GM23338 (cell line): ENCODE measurements at regions not wholly inside any gene's neighbourhood (a gene's known extent, or its start where the extent isn't known, plus 50 kb on each side); places are given as distances from the start of the nearest gene placed in this dataset.

Source experiments
- ATAC-seq: fragments of 200-7000 bp; cut with Tn5 transposase; 3 replicates; pipeline ENCODE4 v1.9.1; 2020
- DNase-seq: peaks from one replicate; pipeline ENCODE4 v3.0.0-alpha.2; 2015; ENCODE audit warnings: low spot score
- H2AFZ ChIP-seq: fragments of 200-600 bp; sonication (generic); 2 replicates; pipeline ENCODE4 v1.8.0; 2016; ENCODE audit warnings: antibody characterized with exemption, mild to moderate bottlenecking, moderate library complexity
- H3F3A ChIP-seq: fragments of 200-600 bp; sonication (generic); replicated peaks from 2 replicates; pipeline ENCODE4 v1.8.0; 2017; ENCODE audit warnings: antibody characterized with exemption, mixed run types, low read depth
- H3K27ac ChIP-seq: fragments of 200-600 bp; sonication (generic); 2 replicates; pipeline ENCODE4 v1.6.1; 2016; ENCODE audit warnings: low read depth
- H3K27me3 ChIP-seq: fragments of 200-600 bp; sonication (generic); 2 replicates; pipeline ENCODE4 v1.8.0; 2016; ENCODE audit warnings: mild to moderate bottlenecking, mixed run types, moderate library complexity; ENCODE audit not compliant: insufficient read depth
- H3K36me3 ChIP-seq: fragments of 200-600 bp; sonication (generic); 2 replicates; pipeline ENCODE4 v1.8.0; 2016; ENCODE audit warnings: mild to moderate bottlenecking; ENCODE audit not compliant: insufficient read depth
- H3K4me1 ChIP-seq: fragments of 200-600 bp; sonication (generic); 2 replicates; pipeline ENCODE4 v1.8.0; 2016; ENCODE audit warnings: mild to moderate bottlenecking, moderate library complexity; ENCODE audit not compliant: insufficient read depth
- H3K4me2 ChIP-seq: fragments of 200-600 bp; sonication (generic); 2 replicates; pipeline ENCODE4 v1.7.1; 2017; ENCODE audit warnings: mixed run types
- H3K4me3 ChIP-seq: fragments of 200-600 bp; sonication (generic); 2 replicates; pipeline ENCODE4 v1.6.1; 2016; ENCODE audit warnings: mixed run types
- H3K79me2 ChIP-seq: fragments of 200-600 bp; sonication (generic); replicated peaks from 2 replicates; pipeline ENCODE4 v1.8.0; 2017; ENCODE audit warnings: mild to moderate bottlenecking; ENCODE audit not compliant: insufficient read depth
- H3K9me2 ChIP-seq: fragments of 200-600 bp; sonication (generic); 2 replicates; pipeline ENCODE4 v1.8.0; 2017; ENCODE audit not compliant: insufficient read depth
- H4K20me1 ChIP-seq: fragments of 200-600 bp; sonication (generic); replicated peaks from 2 replicates; pipeline ENCODE4 v1.8.0; 2017; ENCODE audit warnings: mild to moderate bottlenecking; ENCODE audit not compliant: insufficient read depth
- H3K27ac Mint-ChIP-seq: 2 replicates; pipeline ENCODE4 v1.8.0; 2020; ENCODE audit warnings: inconsistent platforms, mild to moderate bottlenecking, moderate library complexity, mixed read lengths
- H3K27me3 Mint-ChIP-seq: 3 replicates; pipeline ENCODE4 v1.8.0; 2022; ENCODE audit warnings: low read depth, mild to moderate bottlenecking, moderate library complexity, mixed read lengths, inconsistent platforms; ENCODE audit not compliant: insufficient read depth, poor library complexity
- H3K36me3 Mint-ChIP-seq: 3 replicates; pipeline ENCODE4 v1.8.0; 2021; ENCODE audit warnings: low read depth, mild to moderate bottlenecking, inconsistent platforms, moderate library complexity, mixed read lengths
- H3K4me1 Mint-ChIP-seq: 3 replicates; pipeline ENCODE4 v1.8.0; 2020; ENCODE audit warnings: mild to moderate bottlenecking, inconsistent platforms, mixed read lengths
- H3K4me3 Mint-ChIP-seq: 3 replicates; pipeline ENCODE4 v1.8.0; 2021; ENCODE audit warnings: moderate library complexity, mild to moderate bottlenecking, inconsistent platforms, mixed read lengths
- H3K9me3 Mint-ChIP-seq: 3 replicates; pipeline ENCODE4 v1.8.0; 2020; ENCODE audit warnings: moderate library complexity, mild to moderate bottlenecking, inconsistent platforms, mixed read lengths
- CREB1 ChIP-seq: fragments of 250-450 bp; sonication (Bioruptor Pico); IDR thresholded peaks from 2 replicates; pipeline ENCODE4 v1.5.0; 2020; ENCODE audit warnings: low read depth, mild to moderate bottlenecking, moderate library complexity
- EZH2phosphoT487 ChIP-seq: fragments of 200-600 bp; sonication (generic); IDR thresholded peaks from one replicate; pipeline ENCODE4 v1.8.1; 2018; ENCODE audit warnings: antibody characterized with exemption; ENCODE audit not compliant: unreplicated experiment
- NANOG ChIP-seq: IDR thresholded peaks from 2 replicates; pipeline ENCODE4 v1.6.1; 2016; ENCODE audit warnings: antibody characterized with exemption, borderline replicate concordance
- POLR2AphosphoS5 ChIP-seq: IDR thresholded peaks from 2 replicates; pipeline ENCODE4 v1.6.1; 2016; ENCODE audit warnings: antibody characterized with exemption, low read depth
- ZNF331 ChIP-seq: fragments of 250-450 bp; sonication (Bioruptor Pico); IDR thresholded peaks from 2 replicates; pipeline ENCODE4 v1.5.0; 2020; ENCODE audit warnings: low read depth, mild to moderate bottlenecking, moderate library complexity
- TF ChIP-seq, protein P1 (sequence below): IDR thresholded peaks from one replicate; pipeline ENCODE4 v1.6.1; 2018; ENCODE audit warnings: antibody characterized with exemption; ENCODE audit not compliant: unreplicated experiment
- TF ChIP-seq, protein P2 (sequence below): IDR thresholded peaks from 2 replicates; pipeline ENCODE4 v1.6.1; 2016; ENCODE audit warnings: antibody characterized with exemption
- TF ChIP-seq, protein P3 (sequence below): fragments of 250-450 bp; sonication (Bioruptor Pico); IDR thresholded peaks from 2 replicates; pipeline ENCODE4 v1.5.0; 2020; ENCODE audit warnings: mild to moderate bottlenecking, moderate library complexity
- TF ChIP-seq, protein P4 (sequence below), 2 experiments: fragments of 200-600 bp in 1 of 2; sonication (generic) in 1 of 2; conservative IDR thresholded peaks; 2 replicates each; pipeline versions ENCODE4 v1.5.1 to v1.6.1; 2016 to 2017; ENCODE audit warnings: antibody characterized with exemption in 2 of 2, low read depth in 2 of 2, mild to moderate bottlenecking in 2 of 2, moderate library complexity in 1 of 2

DNA sequence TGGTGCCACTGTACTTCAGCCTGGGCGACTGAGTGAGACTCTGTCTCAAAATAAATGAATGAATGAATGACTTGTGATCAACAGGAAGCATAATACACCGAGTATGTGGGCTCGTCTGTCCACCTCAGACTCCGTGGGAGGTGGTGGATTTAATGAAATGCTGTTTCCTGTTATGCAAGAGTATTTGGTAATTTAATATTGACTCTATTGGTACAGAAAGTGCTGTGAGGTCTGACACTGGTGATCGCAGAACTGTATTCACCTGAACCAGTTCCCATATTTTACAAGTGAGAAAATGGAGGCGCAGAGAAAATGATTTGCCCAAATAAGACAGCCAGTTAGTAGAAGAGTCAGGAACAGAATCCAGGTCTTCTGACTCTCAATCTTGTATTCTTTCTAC lies 423.3 kb downstream of the RAPGEF2 start:
- Histone ChIP-seq H3K27me3 (no peaks in the 10 kb centered on the region), H3K4me2 (no peak overlapping the region), H3K79me2 (no peaks in the 10 kb centered on the region), H3K4me3 (no peak overlapping the region), H3K4me1 (no peaks in the 10 kb centered on the region), H3K9me2 (no peaks in the 10 kb centered on the region), H3K36me3 (no peaks in the 10 kb centered on the region), H4K20me1 (no peaks in the 10 kb centered on the region), H3K27ac (no peak overlapping the region), H3F3A (no peaks in the 10 kb centered on the region), H2AFZ (no peak overlapping the region)
- Mint-ChIP-seq H3K9me3 (peaks cover 39% of the 10 kb centered on the region), H3K4me3 (no peak overlapping the region), H3K27ac (no peak overlapping the region), H3K4me1 (no peaks in the 10 kb centered on the region), H3K27me3 (peaks cover 12% of the 10 kb centered on the region), H3K36me3 (peaks cover 16% of the 10 kb centered on the region)
- ATAC-seq (no peak), DNase-seq (no peak)
- TF ChIP-seq CREB1 (no peak), EZH2phosphoT487 (no peak)
- TF ChIP-seq, protein P1, sequence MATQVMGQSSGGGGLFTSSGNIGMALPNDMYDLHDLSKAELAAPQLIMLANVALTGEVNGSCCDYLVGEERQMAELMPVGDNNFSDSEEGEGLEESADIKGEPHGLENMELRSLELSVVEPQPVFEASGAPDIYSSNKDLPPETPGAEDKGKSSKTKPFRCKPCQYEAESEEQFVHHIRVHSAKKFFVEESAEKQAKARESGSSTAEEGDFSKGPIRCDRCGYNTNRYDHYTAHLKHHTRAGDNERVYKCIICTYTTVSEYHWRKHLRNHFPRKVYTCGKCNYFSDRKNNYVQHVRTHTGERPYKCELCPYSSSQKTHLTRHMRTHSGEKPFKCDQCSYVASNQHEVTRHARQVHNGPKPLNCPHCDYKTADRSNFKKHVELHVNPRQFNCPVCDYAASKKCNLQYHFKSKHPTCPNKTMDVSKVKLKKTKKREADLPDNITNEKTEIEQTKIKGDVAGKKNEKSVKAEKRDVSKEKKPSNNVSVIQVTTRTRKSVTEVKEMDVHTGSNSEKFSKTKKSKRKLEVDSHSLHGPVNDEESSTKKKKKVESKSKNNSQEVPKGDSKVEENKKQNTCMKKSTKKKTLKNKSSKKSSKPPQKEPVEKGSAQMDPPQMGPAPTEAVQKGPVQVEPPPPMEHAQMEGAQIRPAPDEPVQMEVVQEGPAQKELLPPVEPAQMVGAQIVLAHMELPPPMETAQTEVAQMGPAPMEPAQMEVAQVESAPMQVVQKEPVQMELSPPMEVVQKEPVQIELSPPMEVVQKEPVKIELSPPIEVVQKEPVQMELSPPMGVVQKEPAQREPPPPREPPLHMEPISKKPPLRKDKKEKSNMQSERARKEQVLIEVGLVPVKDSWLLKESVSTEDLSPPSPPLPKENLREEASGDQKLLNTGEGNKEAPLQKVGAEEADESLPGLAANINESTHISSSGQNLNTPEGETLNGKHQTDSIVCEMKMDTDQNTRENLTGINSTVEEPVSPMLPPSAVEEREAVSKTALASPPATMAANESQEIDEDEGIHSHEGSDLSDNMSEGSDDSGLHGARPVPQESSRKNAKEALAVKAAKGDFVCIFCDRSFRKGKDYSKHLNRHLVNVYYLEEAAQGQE, result no peak

DNA sequence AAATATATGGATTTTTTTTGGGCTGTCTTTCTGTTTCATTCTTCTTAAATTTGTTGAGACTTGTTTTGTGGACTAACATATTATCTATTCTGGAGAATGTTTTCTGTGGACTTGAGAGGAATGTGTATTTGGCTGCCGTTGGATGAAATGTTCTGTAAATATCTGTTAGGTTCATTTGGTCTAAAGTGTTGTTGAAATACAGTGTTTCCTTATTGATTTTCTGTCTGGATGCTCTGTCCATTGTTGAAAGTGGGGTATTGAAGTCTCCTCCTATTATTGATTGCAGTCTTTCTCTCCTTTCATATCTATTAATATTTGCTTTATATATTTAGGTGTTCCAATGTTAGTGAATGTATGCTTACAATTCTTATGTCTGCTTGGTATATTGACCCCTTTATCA lies 431.8 kb downstream of the RAPGEF2 start:
- Histone ChIP-seq H3K27ac (no peak overlapping the region), H3K4me2 (no peak overlapping the region), H3K9me2 (peaks cover 6% of the 10 kb centered on the region; the same call in 1 of the 2 replicates), H4K20me1 (no peaks in the 10 kb centered on the region), H2AFZ (no peak overlapping the region), H3K36me3 (no peaks in the 10 kb centered on the region), H3K4me3 (no peak overlapping the region), H3K27me3 (no peaks in the 10 kb centered on the region), H3K79me2 (no peaks in the 10 kb centered on the region), H3F3A (no peaks in the 10 kb centered on the region), H3K4me1 (peaks cover 8% of the 10 kb centered on the region)
- peaks cover 7% of the 10 kb centered on the region for H3K4me1 Mint-ChIP-seq
- peaks cover 49% of the 10 kb centered on the region for H3K9me3 Mint-ChIP-seq
- no peak overlapping the region for H3K4me3 Mint-ChIP-seq
- H3K27ac Mint-ChIP-seq, result no peak overlapping the region
- ATAC-seq (no peak), DNase-seq (no peak)
- peaks cover 31% of the 10 kb centered on the region for H3K36me3 Mint-ChIP-seq
- H3K27me3 Mint-ChIP-seq, result peaks cover 6% of the 10 kb centered on the region
- TF ChIP-seq, protein P2, sequence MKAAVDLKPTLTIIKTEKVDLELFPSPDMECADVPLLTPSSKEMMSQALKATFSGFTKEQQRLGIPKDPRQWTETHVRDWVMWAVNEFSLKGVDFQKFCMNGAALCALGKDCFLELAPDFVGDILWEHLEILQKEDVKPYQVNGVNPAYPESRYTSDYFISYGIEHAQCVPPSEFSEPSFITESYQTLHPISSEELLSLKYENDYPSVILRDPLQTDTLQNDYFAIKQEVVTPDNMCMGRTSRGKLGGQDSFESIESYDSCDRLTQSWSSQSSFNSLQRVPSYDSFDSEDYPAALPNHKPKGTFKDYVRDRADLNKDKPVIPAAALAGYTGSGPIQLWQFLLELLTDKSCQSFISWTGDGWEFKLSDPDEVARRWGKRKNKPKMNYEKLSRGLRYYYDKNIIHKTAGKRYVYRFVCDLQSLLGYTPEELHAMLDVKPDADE, result no peak
- TF ChIP-seq NANOG (no peak), POLR2AphosphoS5 (no peak), ZNF331 (CRISPR knock-in tag) (no peak)
- TF ChIP-seq, protein P3, sequence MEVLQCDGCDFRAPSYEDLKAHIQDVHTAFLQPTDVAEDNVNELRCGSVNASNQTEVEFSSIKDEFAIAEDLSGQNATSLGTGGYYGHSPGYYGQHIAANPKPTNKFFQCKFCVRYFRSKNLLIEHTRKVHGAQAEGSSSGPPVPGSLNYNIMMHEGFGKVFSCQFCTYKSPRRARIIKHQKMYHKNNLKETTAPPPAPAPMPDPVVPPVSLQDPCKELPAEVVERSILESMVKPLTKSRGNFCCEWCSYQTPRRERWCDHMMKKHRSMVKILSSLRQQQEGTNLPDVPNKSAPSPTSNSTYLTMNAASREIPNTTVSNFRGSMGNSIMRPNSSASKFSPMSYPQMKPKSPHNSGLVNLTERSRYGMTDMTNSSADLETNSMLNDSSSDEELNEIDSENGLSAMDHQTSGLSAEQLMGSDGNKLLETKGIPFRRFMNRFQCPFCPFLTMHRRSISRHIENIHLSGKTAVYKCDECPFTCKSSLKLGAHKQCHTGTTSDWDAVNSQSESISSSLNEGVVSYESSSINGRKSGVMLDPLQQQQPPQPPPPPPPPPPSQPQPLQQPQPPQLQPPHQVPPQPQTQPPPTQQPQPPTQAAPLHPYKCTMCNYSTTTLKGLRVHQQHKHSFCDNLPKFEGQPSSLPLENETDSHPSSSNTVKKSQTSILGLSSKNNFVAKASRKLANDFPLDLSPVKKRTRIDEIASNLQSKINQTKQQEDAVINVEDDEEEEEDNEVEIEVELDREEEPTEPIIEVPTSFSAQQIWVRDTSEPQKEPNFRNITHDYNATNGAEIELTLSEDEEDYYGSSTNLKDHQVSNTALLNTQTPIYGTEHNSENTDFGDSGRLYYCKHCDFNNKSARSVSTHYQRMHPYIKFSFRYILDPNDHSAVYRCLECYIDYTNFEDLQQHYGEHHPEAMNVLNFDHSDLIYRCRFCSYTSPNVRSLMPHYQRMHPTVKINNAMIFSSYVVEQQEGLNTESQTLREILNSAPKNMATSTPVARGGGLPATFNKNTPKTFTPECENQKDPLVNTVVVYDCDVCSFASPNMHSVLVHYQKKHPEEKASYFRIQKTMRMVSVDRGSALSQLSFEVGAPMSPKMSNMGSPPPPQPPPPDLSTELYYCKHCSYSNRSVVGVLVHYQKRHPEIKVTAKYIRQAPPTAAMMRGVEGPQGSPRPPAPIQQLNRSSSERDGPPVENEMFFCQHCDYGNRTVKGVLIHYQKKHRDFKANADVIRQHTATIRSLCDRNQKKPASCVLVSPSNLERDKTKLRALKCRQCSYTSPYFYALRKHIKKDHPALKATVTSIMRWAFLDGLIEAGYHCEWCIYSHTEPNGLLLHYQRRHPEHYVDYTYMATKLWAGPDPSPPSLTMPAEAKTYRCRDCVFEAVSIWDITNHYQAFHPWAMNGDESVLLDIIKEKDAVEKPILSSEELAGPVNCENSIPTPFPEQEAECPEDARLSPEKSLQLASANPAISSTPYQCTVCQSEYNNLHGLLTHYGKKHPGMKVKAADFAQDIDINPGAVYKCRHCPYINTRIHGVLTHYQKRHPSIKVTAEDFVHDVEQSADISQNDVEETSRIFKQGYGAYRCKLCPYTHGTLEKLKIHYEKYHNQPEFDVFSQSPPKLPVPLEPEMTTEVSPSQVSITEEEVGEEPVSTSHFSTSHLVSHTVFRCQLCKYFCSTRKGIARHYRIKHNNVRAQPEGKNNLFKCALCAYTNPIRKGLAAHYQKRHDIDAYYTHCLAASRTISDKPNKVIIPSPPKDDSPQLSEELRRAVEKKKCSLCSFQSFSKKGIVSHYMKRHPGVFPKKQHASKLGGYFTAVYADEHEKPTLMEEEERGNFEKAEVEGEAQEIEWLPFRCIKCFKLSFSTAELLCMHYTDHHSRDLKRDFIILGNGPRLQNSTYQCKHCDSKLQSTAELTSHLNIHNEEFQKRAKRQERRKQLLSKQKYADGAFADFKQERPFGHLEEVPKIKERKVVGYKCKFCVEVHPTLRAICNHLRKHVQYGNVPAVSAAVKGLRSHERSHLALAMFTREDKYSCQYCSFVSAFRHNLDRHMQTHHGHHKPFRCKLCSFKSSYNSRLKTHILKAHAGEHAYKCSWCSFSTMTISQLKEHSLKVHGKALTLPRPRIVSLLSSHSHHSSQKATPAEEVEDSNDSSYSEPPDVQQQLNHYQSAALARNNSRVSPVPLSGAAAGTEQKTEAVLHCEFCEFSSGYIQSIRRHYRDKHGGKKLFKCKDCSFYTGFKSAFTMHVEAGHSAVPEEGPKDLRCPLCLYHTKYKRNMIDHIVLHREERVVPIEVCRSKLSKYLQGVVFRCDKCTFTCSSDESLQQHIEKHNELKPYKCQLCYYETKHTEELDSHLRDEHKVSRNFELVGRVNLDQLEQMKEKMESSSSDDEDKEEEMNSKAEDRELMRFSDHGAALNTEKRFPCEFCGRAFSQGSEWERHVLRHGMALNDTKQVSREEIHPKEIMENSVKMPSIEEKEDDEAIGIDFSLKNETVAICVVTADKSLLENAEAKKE (CRISPR knock-in tag), result no peak
- TF ChIP-seq, protein P4, sequence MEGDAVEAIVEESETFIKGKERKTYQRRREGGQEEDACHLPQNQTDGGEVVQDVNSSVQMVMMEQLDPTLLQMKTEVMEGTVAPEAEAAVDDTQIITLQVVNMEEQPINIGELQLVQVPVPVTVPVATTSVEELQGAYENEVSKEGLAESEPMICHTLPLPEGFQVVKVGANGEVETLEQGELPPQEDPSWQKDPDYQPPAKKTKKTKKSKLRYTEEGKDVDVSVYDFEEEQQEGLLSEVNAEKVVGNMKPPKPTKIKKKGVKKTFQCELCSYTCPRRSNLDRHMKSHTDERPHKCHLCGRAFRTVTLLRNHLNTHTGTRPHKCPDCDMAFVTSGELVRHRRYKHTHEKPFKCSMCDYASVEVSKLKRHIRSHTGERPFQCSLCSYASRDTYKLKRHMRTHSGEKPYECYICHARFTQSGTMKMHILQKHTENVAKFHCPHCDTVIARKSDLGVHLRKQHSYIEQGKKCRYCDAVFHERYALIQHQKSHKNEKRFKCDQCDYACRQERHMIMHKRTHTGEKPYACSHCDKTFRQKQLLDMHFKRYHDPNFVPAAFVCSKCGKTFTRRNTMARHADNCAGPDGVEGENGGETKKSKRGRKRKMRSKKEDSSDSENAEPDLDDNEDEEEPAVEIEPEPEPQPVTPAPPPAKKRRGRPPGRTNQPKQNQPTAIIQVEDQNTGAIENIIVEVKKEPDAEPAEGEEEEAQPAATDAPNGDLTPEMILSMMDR (conservative IDR thresholded peaks at IDR 0.05; ENCODE audit: low read depth in 2 of 2), result no peak
